Renal pelvis (tissue), 1 donor: ENCODE measurements at regions not wholly inside any gene's neighbourhood (a gene's known extent, or its start where the extent isn't known, plus 50 kb on each side); places are given as distances from the start of the nearest gene placed in this dataset.

Experiments used
- DNase-seq: peaks from one replicate; pipeline ENCODE4 v3.0.0-alpha.2; 2013

DNA sequence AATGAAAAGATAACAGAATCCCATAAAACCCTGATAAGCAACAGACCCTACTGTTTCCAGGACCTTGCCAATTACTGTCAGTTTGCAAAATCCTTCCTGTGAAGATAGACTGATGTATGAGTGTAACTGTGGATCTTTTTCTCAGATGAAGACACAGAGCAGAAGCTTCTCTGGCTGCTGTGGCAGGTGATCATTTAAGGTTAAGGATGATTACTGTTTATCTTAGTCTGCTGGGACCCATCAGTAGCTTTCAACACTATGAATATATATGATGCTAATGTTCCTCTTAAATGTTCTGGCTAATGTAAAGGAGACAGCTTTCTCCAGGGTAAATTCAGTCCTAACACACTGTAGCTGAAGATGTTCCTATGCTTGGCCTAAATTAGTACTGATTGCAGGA lies 56.0 kb upstream of the CTTNBP2 start:
- DNase-seq: no peak

DNA sequence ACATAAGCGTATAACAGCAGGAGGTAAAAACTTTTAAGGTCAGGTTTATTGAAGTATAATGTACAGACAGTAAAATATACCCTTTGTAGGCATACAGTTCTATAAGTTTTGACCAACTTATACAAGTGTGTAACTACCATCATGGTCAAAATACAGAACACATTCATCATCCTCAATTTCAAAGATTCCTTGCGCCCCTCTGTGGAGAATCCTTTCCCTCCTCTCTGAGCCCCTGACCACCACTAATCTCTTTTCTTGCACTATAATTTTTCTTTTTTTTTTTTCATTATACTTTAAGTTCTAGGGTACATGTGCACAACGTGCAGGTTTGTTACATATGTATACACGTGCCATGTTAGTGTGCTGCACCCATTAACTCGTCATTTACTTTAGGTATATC lies 58.1 kb upstream of the CTTNBP2 start:
- no peak for DNase-seq

- no peak for DNase-seq
These were observed 64.0 kb upstream of the CTTNBP2 start for GRCh38 chr7:117937049-117937752.

DNA sequence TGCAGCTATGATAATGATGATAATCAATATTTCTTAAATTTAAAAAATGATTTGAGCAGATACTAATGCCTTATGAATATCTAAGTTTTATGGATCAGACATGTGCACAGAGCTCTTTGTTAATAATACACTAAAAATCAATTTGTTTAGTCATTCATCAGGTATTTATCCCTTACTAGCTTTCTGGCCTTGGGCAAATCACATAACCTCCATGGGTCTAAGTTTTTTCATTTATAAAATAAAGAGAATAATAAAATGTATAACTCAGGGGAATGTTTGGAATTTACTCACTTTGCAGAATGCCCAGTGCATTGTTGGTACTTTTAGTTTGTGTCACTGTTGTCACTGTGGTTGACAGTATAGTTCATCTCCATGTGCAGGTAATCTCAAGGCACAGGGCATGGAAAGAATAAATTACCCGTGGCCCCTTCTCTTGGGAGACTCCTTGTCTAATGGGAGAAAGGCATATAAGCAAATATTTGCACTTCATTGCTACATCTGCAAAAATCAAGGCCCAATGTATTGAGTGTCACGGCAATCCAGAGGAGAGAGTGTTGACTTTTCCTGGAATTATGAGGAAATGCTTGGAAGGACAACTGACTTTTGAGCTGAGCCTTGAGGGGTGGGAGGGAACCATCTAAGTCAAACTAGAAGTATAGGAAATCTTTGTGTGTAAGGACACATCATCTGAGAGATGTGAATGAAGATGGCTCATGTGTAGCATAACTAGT lies 64.7 kb upstream of the CTTNBP2 start:
- DNase-seq: no peak

DNA sequence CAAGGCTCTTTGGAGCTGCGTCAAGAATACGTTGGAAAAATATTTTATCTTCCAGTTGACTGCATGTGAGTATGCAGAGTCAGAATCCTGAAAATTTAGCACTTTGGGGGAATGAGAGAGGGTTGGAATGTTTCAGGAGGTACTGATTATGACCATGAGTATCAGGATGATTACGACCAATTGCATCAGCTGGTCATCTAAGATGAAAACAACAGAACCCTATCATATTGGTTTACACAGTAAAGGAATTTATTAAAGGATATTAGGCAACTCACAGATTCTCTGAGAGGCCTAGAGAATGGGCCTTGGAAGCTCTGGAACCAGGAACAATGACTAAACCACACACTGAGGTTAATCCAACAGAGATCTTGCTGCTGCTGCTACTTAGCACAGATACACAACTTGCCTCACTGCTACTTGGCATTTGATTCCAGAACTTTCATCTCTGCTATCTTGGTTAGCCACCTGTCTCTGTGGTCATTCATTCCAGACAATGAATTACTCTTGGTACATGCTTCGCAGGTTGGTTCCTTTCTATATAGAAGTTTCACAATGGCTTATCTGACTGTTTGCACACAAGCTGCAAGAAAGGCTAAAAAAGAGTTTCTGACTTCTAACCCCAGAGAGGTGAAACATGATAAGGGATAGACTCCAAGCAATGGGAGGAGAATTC lies 68.0 kb upstream of the CTTNBP2 start:
- no peak for DNase-seq

DNA sequence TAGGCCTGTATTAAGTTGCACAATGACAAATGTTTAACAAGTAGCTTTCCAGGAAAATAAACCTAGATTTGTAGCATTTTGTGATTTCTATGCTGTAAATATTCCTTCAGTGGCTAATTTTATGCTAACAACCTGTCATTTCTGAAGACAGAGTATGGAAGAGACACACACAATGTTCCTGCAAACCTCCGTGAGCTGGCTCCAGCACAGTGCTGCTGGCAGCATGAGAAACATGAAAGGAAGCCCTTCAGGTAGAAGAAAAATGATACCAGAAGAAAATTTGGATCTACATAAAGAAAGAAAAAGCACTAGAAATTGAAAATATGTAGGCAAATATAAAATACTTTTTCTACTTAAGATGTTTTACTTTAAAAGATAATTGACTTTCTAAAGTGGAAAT lies 69.5 kb upstream of the CTTNBP2 start:
- no peak for DNase-seq

DNA sequence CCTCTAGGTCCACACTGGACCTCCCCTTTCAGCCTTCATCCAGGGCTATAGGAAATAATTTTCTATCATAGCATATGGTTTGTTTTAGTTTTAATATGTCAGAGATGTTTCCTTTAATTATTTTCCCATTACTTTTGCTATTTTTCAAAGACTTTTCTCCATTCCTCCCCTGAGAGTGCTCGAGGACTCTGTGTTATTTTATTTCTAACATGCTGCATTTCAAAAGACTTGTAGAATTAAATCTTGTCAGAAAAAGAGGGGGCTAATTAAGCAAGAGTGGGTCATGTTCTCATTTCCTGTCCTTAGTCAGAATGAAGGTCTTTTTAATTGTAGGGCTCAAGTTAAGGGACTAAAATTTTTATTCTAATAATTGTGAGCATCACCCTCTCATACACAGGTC lies 71.6 kb upstream of the CTTNBP2 start:
- DNase-seq: peak; percentile 48

GRCh38 chr7:117946151-117946633 lies 73.0 kb upstream of the CTTNBP2 start:
- DNase-seq: no peak

GRCh38 chr7:117949232-117949631 lies 76.0 kb upstream of the CTTNBP2 start:
- no peak for DNase-seq

DNA sequence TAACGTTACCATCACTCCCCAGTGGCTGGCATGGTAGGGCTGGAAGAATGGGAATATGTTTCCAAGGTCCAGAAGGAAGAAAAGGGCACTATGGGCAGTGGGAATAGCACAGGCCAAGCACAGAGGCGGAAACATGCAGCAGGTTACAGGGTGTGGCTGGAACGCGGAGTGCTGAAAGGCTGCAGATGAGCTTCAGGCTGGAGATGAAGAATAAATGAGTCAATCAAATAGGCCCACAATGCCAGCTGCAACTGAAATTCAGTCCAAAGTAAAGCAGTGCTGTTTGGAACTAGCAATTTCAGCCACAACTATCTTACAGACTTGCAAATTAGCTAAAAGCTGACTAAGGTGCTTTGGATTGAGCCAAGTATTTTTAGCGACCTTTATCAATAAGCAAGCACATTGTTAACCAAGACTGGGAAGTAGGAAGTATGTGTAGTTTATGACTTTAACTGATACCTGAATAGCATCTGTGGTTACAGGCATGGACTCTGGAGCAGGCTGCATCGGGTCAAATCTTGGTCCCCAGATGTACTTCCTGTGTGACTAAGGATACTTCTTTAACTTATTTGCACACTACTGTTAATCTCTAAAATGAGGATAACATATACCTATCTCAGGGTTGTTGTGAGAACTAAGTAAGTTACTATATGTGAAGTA lies 77.5 kb upstream of the CTTNBP2 start:
- no peak for DNase-seq

GRCh38 chr7:117951285-117951684 lies 78.0 kb upstream of the CTTNBP2 start:
- no peak for DNase-seq

DNA sequence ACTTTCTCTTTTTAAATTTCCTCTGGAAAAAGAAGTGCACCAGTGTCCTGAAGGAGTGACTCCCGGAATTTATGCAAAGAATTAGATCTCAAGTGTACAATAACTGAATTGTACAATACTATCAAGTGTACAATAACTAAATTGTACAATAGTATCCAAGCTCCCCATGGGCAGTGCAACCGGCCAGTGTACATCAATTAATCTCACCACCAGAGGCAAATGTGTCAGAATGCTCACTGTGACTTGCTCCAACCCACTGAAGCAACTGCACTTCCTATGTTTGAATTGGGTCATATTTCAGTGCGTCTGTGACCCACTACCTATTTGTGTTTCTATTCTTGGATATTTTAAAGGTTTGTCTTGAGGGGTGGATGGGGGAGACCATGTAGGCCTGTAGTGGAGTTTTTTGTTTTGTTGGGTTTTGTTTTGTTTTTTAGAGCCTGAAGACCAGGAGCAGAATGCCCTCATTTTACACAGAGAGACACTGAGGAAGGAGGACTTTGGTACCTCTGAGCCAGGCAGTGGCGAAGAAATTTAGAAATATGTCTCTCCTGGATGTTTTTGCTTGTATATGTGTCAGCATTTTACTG lies 78.5 kb upstream of the CTTNBP2 start:
- no peak for DNase-seq

GRCh38 chr7:117955046-117955445 lies 81.8 kb upstream of the CTTNBP2 start:
- no peak for DNase-seq

- no peak for DNase-seq
These were observed 87.1 kb upstream of the CTTNBP2 start for GRCh38 chr7:117960351-117960750.

GRCh38 chr7:117961235-117961634 lies 88.0 kb upstream of the CTTNBP2 start:
- no peak for DNase-seq

DNA sequence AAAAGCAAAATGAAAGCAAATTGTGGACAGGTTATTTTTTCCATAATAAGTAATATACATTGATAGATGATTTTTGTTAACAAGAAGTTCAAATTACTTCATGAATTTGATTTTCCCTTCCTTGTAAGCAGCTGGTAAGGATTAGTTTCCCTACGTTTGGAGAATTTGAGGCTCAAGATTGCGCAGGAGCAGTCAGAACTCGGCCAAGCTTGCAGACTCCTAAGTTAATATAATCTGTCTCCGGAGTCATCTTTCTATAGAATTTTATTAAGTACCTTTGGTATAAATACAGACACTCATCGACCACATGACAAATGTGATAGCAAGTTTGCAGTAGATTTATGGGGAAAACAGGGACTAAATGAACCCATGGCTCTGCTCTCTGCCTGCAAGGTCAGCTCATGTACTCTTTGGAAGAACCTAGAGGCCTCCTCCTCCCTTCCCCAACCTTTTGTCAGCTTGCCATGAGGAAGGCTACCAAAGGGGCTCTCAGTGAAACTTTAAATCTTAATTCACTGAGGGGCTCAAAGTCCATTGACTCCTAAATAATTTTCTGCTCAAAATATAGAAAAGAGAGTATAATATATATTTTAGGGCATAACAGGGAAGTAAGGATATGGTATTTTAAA lies 89.2 kb upstream of the CTTNBP2 start:
- no peak for DNase-seq

GRCh38 chr7:117963264-117964197 lies 90.3 kb upstream of the CTTNBP2 start:
- peak; percentile 65 for DNase-seq

- DNase-seq: no peak
These were observed 97.6 kb upstream of the CTTNBP2 start for GRCh38 chr7:117970801-117971200.

GRCh38 chr7:117971556-117972244 lies 98.5 kb upstream of the CTTNBP2 start:
- no peak for DNase-seq

DNA sequence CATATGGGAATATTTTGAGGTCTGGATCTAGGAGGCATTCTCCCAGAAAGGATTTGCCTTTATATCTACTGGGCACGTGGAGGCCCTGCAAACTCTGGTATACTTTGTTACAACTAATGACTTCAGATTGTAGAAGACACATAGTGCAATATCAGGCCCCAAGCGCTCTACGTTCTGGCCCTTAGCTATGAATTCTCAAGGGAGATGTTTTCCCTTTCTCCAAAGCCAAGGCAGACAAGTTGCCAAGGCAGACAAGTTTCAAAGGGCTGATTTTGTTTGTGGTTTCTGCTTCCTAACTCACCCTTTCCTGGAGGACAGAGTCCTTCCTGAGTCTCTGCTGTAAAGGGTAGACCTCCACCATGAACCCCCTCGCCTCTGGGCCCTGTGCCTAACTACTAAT lies 99.4 kb upstream of the CTTNBP2 start:
- no peak for DNase-seq
